Astrocyte (in vitro differentiated cells and primary cell): ENCODE measurements at regions not wholly inside any gene's neighbourhood (a gene's known extent, or its start where the extent isn't known, plus 50 kb on each side); places are given as distances from the start of the nearest gene placed in this dataset.

Source experiments
- EZH2 ChIP-seq: IDR thresholded peaks from 2 replicates; pipeline ENCODE4 v1.6.1; 2012; ENCODE audit warnings: mild to moderate bottlenecking, low read length, inconsistent platforms; ENCODE audit not compliant: insufficient read depth
- TF ChIP-seq, protein P1 (sequence below): IDR thresholded peaks from 2 replicates; pipeline ENCODE4 v1.5.1; 2011; ENCODE audit warnings: low read depth, mild to moderate bottlenecking, inconsistent platforms, low read length, moderate library complexity; ENCODE audit not compliant: insufficient read depth

DNA sequence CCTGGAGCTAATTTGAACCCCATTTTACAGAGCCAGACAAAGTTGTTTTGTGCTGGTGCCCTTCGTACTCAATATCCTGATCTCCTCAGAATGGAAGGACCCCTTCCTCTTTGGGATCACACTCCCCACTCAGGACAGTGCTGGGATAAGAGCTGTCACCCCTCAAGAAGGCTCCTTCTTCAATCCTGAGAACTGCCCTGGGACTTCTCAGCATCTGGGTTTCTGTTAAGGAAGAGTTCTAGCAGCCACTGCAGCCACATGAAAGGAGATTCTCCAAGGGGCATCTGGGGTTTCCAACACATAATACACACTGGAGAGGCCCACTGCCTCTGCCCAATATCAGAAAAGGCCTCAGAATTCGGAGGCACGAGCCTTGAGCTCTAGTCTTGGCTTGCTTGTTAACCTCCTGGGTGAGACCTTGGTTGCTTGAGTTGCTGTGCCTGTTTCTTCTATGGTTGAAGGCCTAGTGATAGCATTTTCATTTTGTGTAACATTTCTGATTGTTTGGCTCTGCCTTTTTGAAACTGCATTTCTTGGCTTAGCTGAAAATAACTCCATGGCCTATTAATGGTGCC lies 78.8 kb upstream of the NMNAT3 start:
- TF ChIP-seq, protein P1, sequence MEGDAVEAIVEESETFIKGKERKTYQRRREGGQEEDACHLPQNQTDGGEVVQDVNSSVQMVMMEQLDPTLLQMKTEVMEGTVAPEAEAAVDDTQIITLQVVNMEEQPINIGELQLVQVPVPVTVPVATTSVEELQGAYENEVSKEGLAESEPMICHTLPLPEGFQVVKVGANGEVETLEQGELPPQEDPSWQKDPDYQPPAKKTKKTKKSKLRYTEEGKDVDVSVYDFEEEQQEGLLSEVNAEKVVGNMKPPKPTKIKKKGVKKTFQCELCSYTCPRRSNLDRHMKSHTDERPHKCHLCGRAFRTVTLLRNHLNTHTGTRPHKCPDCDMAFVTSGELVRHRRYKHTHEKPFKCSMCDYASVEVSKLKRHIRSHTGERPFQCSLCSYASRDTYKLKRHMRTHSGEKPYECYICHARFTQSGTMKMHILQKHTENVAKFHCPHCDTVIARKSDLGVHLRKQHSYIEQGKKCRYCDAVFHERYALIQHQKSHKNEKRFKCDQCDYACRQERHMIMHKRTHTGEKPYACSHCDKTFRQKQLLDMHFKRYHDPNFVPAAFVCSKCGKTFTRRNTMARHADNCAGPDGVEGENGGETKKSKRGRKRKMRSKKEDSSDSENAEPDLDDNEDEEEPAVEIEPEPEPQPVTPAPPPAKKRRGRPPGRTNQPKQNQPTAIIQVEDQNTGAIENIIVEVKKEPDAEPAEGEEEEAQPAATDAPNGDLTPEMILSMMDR = no peak
- TF ChIP-seq EZH2 = no peak
